WTC11 (cell line): ENCODE measurements at regions not wholly inside any gene's neighbourhood (a gene's known extent, or its start where the extent isn't known, plus 50 kb on each side); places are given as distances from the start of the nearest gene placed in this dataset.

Experiments
- FOXP1 ChIP-seq: sonication (generic); formaldehyde crosslinking; IDR thresholded peaks from 2 replicates; pipeline ENCODE4 v1.8.0; 2022; ENCODE audit warnings: missing genetic modification reagents, mild to moderate bottlenecking, moderate library complexity, borderline replicate concordance
- JUN ChIP-seq: sonication (generic); formaldehyde crosslinking; IDR thresholded peaks from 2 replicates; pipeline ENCODE4 v1.8.0; 2023; ENCODE audit warnings: mild to moderate bottlenecking, missing genetic modification reagents
- MXD4 ChIP-seq: fragments of 250-450 bp; sonication (Bioruptor Pico); IDR thresholded peaks from 2 replicates; pipeline ENCODE4 v1.8.0; 2021; ENCODE audit warnings: mild to moderate bottlenecking, moderate library complexity, borderline replicate concordance
- SMAD3 ChIP-seq: sonication (generic); formaldehyde crosslinking; IDR thresholded peaks from 2 replicates; pipeline ENCODE4 v1.8.0; 2022; ENCODE audit warnings: missing genetic modification reagents, mild to moderate bottlenecking, borderline replicate concordance
- TEAD4 ChIP-seq: sonication (generic); formaldehyde crosslinking; IDR thresholded peaks from 2 replicates; pipeline ENCODE4 v1.8.0; 2022; ENCODE audit warnings: mild to moderate bottlenecking, missing genetic modification reagents
- TF ChIP-seq, protein P1 (sequence below): sonication (generic); formaldehyde crosslinking; IDR thresholded peaks from 2 replicates; pipeline ENCODE4 v1.8.0; 2022; ENCODE audit warnings: mild to moderate bottlenecking, missing genetic modification reagents
- TF ChIP-seq, protein P2 (sequence below): fragments of 200-600 bp; IDR thresholded peaks from 2 replicates; pipeline ENCODE4 v1.8.0; 2022; ENCODE audit warnings: antibody characterized with exemption
- TF ChIP-seq, protein P3 (sequence below): sonication (generic); formaldehyde crosslinking; IDR thresholded peaks from 2 replicates; pipeline ENCODE4 v1.8.1; 2022; ENCODE audit warnings: low read depth, missing genetic modification reagents, borderline replicate concordance
- TF ChIP-seq, protein P4 (sequence below): fragments of 250-450 bp; sonication (Bioruptor Pico); IDR thresholded peaks from 2 replicates; pipeline ENCODE4 v1.9.0; 2021; ENCODE audit warnings: mild to moderate bottlenecking
- TF ChIP-seq, protein P5 (sequence below): sonication (generic); formaldehyde crosslinking; IDR thresholded peaks from 2 replicates; pipeline ENCODE4 v1.8.1; 2023; ENCODE audit warnings: mild to moderate bottlenecking, missing genetic modification reagents, moderate library complexity
- TF ChIP-seq, protein P6 (sequence below): sonication (generic); formaldehyde crosslinking; conservative IDR thresholded peaks from 2 replicates; pipeline ENCODE4 v1.8.1; 2022; ENCODE audit warnings: mild to moderate bottlenecking, missing genetic modification reagents
- TF ChIP-seq, protein P7 (sequence below): sonication (generic); formaldehyde crosslinking; IDR thresholded peaks from 2 replicates; pipeline ENCODE4 v1.8.1; 2023; ENCODE audit warnings: mild to moderate bottlenecking, missing genetic modification reagents

DNA sequence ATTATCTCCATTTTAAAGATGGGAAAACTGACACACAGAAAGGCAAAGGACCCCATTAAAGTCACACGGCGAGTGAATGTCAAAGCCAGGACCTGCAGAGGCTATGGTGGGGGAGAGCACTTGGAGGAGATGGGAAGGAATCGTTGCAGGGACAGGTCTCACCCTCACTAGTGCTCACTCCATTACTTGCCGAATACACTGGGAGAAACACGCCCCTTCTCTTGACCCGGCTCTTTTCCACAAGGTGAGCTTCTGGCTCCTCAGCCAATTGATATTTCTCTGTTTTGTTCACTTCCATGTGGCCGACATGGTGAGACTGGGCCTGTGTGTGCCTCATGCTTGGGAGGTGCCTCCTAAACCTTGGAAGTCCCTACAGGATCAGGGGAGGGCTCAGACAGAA lies 117.8 kb upstream of the KCNG1 start:
- TF ChIP-seq, protein P1, sequence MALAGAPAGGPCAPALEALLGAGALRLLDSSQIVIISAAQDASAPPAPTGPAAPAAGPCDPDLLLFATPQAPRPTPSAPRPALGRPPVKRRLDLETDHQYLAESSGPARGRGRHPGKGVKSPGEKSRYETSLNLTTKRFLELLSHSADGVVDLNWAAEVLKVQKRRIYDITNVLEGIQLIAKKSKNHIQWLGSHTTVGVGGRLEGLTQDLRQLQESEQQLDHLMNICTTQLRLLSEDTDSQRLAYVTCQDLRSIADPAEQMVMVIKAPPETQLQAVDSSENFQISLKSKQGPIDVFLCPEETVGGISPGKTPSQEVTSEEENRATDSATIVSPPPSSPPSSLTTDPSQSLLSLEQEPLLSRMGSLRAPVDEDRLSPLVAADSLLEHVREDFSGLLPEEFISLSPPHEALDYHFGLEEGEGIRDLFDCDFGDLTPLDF (CRISPR knock-in tag), result no peak
- TF ChIP-seq TEAD4 (CRISPR knock-in tag) (no peak), MXD4 (CRISPR knock-in tag) (no peak), JUN (CRISPR knock-in tag) (no peak), FOXP1 (CRISPR knock-in tag) (no peak), SMAD3 (no peak)
- TF ChIP-seq, protein P2, sequence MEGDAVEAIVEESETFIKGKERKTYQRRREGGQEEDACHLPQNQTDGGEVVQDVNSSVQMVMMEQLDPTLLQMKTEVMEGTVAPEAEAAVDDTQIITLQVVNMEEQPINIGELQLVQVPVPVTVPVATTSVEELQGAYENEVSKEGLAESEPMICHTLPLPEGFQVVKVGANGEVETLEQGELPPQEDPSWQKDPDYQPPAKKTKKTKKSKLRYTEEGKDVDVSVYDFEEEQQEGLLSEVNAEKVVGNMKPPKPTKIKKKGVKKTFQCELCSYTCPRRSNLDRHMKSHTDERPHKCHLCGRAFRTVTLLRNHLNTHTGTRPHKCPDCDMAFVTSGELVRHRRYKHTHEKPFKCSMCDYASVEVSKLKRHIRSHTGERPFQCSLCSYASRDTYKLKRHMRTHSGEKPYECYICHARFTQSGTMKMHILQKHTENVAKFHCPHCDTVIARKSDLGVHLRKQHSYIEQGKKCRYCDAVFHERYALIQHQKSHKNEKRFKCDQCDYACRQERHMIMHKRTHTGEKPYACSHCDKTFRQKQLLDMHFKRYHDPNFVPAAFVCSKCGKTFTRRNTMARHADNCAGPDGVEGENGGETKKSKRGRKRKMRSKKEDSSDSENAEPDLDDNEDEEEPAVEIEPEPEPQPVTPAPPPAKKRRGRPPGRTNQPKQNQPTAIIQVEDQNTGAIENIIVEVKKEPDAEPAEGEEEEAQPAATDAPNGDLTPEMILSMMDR, result no peak
- TF ChIP-seq, protein P3, sequence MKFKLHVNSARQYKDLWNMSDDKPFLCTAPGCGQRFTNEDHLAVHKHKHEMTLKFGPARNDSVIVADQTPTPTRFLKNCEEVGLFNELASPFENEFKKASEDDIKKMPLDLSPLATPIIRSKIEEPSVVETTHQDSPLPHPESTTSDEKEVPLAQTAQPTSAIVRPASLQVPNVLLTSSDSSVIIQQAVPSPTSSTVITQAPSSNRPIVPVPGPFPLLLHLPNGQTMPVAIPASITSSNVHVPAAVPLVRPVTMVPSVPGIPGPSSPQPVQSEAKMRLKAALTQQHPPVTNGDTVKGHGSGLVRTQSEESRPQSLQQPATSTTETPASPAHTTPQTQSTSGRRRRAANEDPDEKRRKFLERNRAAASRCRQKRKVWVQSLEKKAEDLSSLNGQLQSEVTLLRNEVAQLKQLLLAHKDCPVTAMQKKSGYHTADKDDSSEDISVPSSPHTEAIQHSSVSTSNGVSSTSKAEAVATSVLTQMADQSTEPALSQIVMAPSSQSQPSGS (CRISPR knock-in tag), result no peak
- TF ChIP-seq, protein P4, sequence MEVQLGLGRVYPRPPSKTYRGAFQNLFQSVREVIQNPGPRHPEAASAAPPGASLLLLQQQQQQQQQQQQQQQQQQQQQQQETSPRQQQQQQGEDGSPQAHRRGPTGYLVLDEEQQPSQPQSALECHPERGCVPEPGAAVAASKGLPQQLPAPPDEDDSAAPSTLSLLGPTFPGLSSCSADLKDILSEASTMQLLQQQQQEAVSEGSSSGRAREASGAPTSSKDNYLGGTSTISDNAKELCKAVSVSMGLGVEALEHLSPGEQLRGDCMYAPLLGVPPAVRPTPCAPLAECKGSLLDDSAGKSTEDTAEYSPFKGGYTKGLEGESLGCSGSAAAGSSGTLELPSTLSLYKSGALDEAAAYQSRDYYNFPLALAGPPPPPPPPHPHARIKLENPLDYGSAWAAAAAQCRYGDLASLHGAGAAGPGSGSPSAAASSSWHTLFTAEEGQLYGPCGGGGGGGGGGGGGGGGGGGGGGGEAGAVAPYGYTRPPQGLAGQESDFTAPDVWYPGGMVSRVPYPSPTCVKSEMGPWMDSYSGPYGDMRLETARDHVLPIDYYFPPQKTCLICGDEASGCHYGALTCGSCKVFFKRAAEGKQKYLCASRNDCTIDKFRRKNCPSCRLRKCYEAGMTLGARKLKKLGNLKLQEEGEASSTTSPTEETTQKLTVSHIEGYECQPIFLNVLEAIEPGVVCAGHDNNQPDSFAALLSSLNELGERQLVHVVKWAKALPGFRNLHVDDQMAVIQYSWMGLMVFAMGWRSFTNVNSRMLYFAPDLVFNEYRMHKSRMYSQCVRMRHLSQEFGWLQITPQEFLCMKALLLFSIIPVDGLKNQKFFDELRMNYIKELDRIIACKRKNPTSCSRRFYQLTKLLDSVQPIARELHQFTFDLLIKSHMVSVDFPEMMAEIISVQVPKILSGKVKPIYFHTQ (CRISPR knock-in tag), result no peak
- TF ChIP-seq, protein P5, sequence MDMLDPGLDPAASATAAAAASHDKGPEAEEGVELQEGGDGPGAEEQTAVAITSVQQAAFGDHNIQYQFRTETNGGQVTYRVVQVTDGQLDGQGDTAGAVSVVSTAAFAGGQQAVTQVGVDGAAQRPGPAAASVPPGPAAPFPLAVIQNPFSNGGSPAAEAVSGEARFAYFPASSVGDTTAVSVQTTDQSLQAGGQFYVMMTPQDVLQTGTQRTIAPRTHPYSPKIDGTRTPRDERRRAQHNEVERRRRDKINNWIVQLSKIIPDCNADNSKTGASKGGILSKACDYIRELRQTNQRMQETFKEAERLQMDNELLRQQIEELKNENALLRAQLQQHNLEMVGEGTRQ (CRISPR knock-in tag), result no peak
- TF ChIP-seq, protein P6, sequence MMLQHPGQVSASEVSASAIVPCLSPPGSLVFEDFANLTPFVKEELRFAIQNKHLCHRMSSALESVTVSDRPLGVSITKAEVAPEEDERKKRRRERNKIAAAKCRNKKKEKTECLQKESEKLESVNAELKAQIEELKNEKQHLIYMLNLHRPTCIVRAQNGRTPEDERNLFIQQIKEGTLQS, result no peak
- TF ChIP-seq, protein P7, sequence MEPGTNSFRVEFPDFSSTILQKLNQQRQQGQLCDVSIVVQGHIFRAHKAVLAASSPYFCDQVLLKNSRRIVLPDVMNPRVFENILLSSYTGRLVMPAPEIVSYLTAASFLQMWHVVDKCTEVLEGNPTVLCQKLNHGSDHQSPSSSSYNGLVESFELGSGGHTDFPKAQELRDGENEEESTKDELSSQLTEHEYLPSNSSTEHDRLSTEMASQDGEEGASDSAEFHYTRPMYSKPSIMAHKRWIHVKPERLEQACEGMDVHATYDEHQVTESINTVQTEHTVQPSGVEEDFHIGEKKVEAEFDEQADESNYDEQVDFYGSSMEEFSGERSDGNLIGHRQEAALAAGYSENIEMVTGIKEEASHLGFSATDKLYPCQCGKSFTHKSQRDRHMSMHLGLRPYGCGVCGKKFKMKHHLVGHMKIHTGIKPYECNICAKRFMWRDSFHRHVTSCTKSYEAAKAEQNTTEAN, result no peak
